Neural cell (in vitro differentiated cells): ENCODE measurements at regions not wholly inside any gene's neighbourhood (a gene's known extent, or its start where the extent isn't known, plus 50 kb on each side); places are given as distances from the start of the nearest gene placed in this dataset.

ENCODE experiments used
- H2AFZ ChIP-seq: fragments of 200-600, 300-800 bp; sonication (generic), shearing (Covaris generic); 2 replicates; pipeline ENCODE4 v1.6.0; 2014; ENCODE audit warnings: low read depth, mild to moderate bottlenecking, antibody characterized with exemption, low read length, moderate library complexity
- H3F3A ChIP-seq: fragments of 200-600 bp; shearing (Covaris generic); 2 replicates; pipeline ENCODE4 v1.6.1; 2016; ENCODE audit warnings: mild to moderate bottlenecking, moderate library complexity, mixed read lengths, antibody characterized with exemption, low read length; ENCODE audit not compliant: insufficient read depth, poor library complexity, severe bottlenecking
- H3K27ac ChIP-seq: fragments of 200-600, 300-800 bp; sonication (generic), shearing (Covaris generic); 2 replicates; pipeline ENCODE4 v1.5.1; 2014; ENCODE audit warnings: mild to moderate bottlenecking, low read length, moderate library complexity
- H3K27me3 ChIP-seq: fragments of 300-800, 200-600 bp; sonication (generic), shearing (Covaris generic); 2 replicates; pipeline ENCODE4 v1.6.0; 2014; ENCODE audit warnings: mild to moderate bottlenecking, low read depth, low read length, moderate library complexity; ENCODE audit not compliant: insufficient read depth
- H3K36me3 ChIP-seq: fragments of 300-800, 200-600 bp; sonication (generic), shearing (Covaris generic); 2 replicates; pipeline ENCODE4 v1.5.1; 2014; ENCODE audit warnings: mild to moderate bottlenecking, antibody characterized with exemption, low read length, moderate library complexity; ENCODE audit not compliant: insufficient read depth
- H3K4me2 ChIP-seq: fragments of 300-800, 200-600 bp; sonication (generic), shearing (Covaris generic); 2 replicates; pipeline ENCODE4 v1.6.0; 2014; ENCODE audit warnings: mild to moderate bottlenecking, low read length
- H3K4me3 ChIP-seq: fragments of 300-800, 200-600 bp; sonication (generic), shearing (Covaris generic); 2 replicates; pipeline ENCODE4 v1.5.1; 2014; ENCODE audit warnings: mild to moderate bottlenecking, low read length, moderate library complexity
- H3K79me2 ChIP-seq: fragments of 200-600 bp; shearing (Covaris generic); replicated peaks from 2 replicates; pipeline ENCODE4 v1.6.0; 2014; ENCODE audit warnings: mild to moderate bottlenecking, low read length, moderate library complexity; ENCODE audit not compliant: insufficient read depth
- H3K9ac ChIP-seq: fragments of 300-800, 200-600 bp; sonication (generic), shearing (Covaris generic); 2 replicates; pipeline ENCODE4 v1.6.1; 2016; ENCODE audit warnings: mild to moderate bottlenecking, low read length, mixed read lengths
- H3K9me2 ChIP-seq: fragments of 200-600 bp; shearing (Covaris generic); 2 replicates; pipeline ENCODE4 v1.6.1; 2016; ENCODE audit warnings: mild to moderate bottlenecking, low read length, mixed read lengths; ENCODE audit not compliant: insufficient read depth
- H3K9me3 ChIP-seq: fragments of 200-600, 300-800 bp; sonication (generic), shearing (Covaris generic); 2 replicates; pipeline ENCODE4 v1.6.1; 2016; ENCODE audit warnings: mild to moderate bottlenecking, mixed run types, low read length, moderate library complexity, mixed read lengths
- H4K20me1 ChIP-seq: fragments of 200-600 bp; shearing (Covaris generic); 2 replicates; pipeline ENCODE4 v1.6.1; 2016; ENCODE audit warnings: mild to moderate bottlenecking, mixed run types; ENCODE audit not compliant: insufficient read depth
- CTCF ChIP-seq: fragments of 450-650 bp; IDR thresholded peaks from 2 replicates; pipeline ENCODE4 v1.5.1; 2014; ENCODE audit warnings: antibody characterized with exemption, mild to moderate bottlenecking, moderate library complexity; ENCODE audit not compliant: poor library complexity, severe bottlenecking
- EP300 ChIP-seq: fragments of 450-650 bp; conservative IDR thresholded peaks from 2 replicates; pipeline ENCODE4 v1.6.1; 2014; ENCODE audit warnings: antibody characterized with exemption, mild to moderate bottlenecking, moderate library complexity; ENCODE audit not compliant: poor library complexity, severe bottlenecking
- EZH2 ChIP-seq: fragments of 200-600, 300-800 bp; shearing (Covaris generic), sonication (generic); IDR thresholded peaks from 2 replicates; pipeline ENCODE4 v1.6.1; 2014; ENCODE audit warnings: antibody characterized with exemption, low read length, borderline replicate concordance, mild to moderate bottlenecking; ENCODE audit not compliant: insufficient read depth, poor library complexity, severe bottlenecking
- MXI1 ChIP-seq: fragments of 450-650 bp; conservative IDR thresholded peaks from 2 replicates; pipeline ENCODE4 v1.6.1; 2014; ENCODE audit warnings: antibody characterized with exemption, mild to moderate bottlenecking; ENCODE audit not compliant: poor library complexity, severe bottlenecking
- POLR2AphosphoS5 ChIP-seq: IDR thresholded peaks from 2 replicates; pipeline ENCODE4 v1.6.1; 2012
- RAD21 ChIP-seq: fragments of 450-650 bp; conservative IDR thresholded peaks from 2 replicates; pipeline ENCODE4 v1.6.1; 2014; ENCODE audit warnings: antibody characterized with exemption, mild to moderate bottlenecking, moderate library complexity
- REST ChIP-seq: IDR thresholded peaks from 2 replicates; pipeline ENCODE4 v1.6.1; 2012; ENCODE audit warnings: borderline replicate concordance
- SMC3 ChIP-seq: fragments of 450-650 bp; conservative IDR thresholded peaks from 2 replicates; pipeline ENCODE4 v1.6.1; 2014; ENCODE audit warnings: antibody characterized with exemption, mild to moderate bottlenecking, moderate library complexity; ENCODE audit not compliant: poor library complexity
- TAF1 ChIP-seq: IDR thresholded peaks from 2 replicates; pipeline ENCODE4 v1.6.1; 2012; ENCODE audit warnings: low read depth

GRCh38 chr6:88321306-88321705 lies 155.2 kb upstream of the CNR1 start:
- Histone ChIP-seq H4K20me1 (no peaks in the 10 kb centered on the region), H3K9me2 (no peaks in the 10 kb centered on the region), H3K27ac (no peak overlapping the region), H3K79me2 (no peaks in the 10 kb centered on the region), H3K4me3 (no peak overlapping the region), H3K36me3 (no peaks in the 10 kb centered on the region), H3K27me3 (no peaks in the 10 kb centered on the region), H3F3A (no peaks in the 10 kb centered on the region), H3K9ac (no peak overlapping the region), H3K4me2 (no peak overlapping the region), H3K9me3 (no peaks in the 10 kb centered on the region), H2AFZ (no peak overlapping the region)
- no peak for TF ChIP-seq TAF1
- no peak for TF ChIP-seq REST
- TF ChIP-seq MXI1: no peak
- no peak for TF ChIP-seq SMC3
- no peak for TF ChIP-seq POLR2AphosphoS5
- TF ChIP-seq EZH2: no peak
- TF ChIP-seq RAD21: no peak
- TF ChIP-seq CTCF: no peak
- no peak for TF ChIP-seq EP300

- TF ChIP-seq RAD21 (no peak), POLR2AphosphoS5 (no peak)
- no peak overlapping the region for H3K4me2 ChIP-seq
- no peaks in the 10 kb centered on the region for H3F3A ChIP-seq
- no peaks in the 10 kb centered on the region for H4K20me1 ChIP-seq
- no peak overlapping the region for H2AFZ ChIP-seq
- H3K27me3 ChIP-seq: no peaks in the 10 kb centered on the region
- H3K79me2 ChIP-seq: no peaks in the 10 kb centered on the region
- H3K4me3 ChIP-seq: no peak overlapping the region
- no peaks in the 10 kb centered on the region for H3K9me2 ChIP-seq
- no peaks in the 10 kb centered on the region for H3K9me3 ChIP-seq
- no peaks in the 10 kb centered on the region for H3K36me3 ChIP-seq
- H3K27ac ChIP-seq: no peak overlapping the region
- H3K9ac ChIP-seq: no peak overlapping the region
These were observed 145.4 kb upstream of the CNR1 start for GRCh38 chr6:88311561-88311960.

- Histone ChIP-seq H3K27ac (no peak overlapping the region), H3K4me3 (no peak overlapping the region), H3K36me3 (no peaks in the 10 kb centered on the region), H3K4me2 (no peak overlapping the region), H3F3A (no peaks in the 10 kb centered on the region), H3K9me2 (no peaks in the 10 kb centered on the region), H3K27me3 (no peaks in the 10 kb centered on the region), H3K79me2 (no peaks in the 10 kb centered on the region), H4K20me1 (no peaks in the 10 kb centered on the region), H3K9me3 (no peaks in the 10 kb centered on the region), H2AFZ (no peak overlapping the region), H3K9ac (no peak overlapping the region)
- TF ChIP-seq EZH2 (no peak), TAF1 (no peak), EP300 (no peak), MXI1 (no peak), POLR2AphosphoS5 (no peak), REST (no peak), CTCF (no peak)
These were observed 138.4 kb upstream of the CNR1 start for GRCh38 chr6:88304520-88304919.
